K562 (cell line): ENCODE measurements at regions not wholly inside any gene's neighbourhood (a gene's known extent, or its start where the extent isn't known, plus 50 kb on each side); places are given as distances from the start of the nearest gene placed in this dataset.

ENCODE experiments used
- ATAC-seq: fragments of 200-7000 bp; cut with Tn5 transposase; 3 replicates; pipeline ENCODE4 v1.9.1; 2020; ENCODE audit warnings: moderate library complexity
- BruUV-seq: library from RNA; stranded (reverse); fragments of 400-500 nt; replicated peaks from 2 replicates; lab custom pipeline; 2021; lab: Mats Ljungman, UMichigan
- CTCF ChIA-PET: fragments of 300-600 bp; formaldehyde crosslinking; extraction: SDS; loops from one replicate; lab custom pipeline; 2021; ENCODE audit warnings: low intra/inter-chr PET ratio; lab: Yijun Ruan, JAX
- POLR2A ChIA-PET: fragments of 300-600, 350-650 bp; sonication (Branson Sonifier 250); formaldehyde crosslinking; extraction: SDS; loops from one replicate; lab custom pipeline; 2021; ENCODE audit warnings: antibody characterized with exemption, inconsistent platforms; lab: Yijun Ruan, JAX
- DNase-seq, 4 experiments: peaks; one replicate each; pipeline versions ENCODE4 v3.0.0 to v3.0.0-alpha.2; 2011 to 2018; ENCODE audit warnings: low spot score in 3 of 4, mixed read lengths in 3 of 4; ENCODE audit errors: extremely low read depth in 1 of 4
- FAIRE-seq: peaks from 2 replicates; lab custom pipeline; 2011; peaks lifted over from hg19 to GRCh38; lab: Jason Lieb, UNC
- H2AFZ ChIP-seq: 2 replicates; pipeline ENCODE4 v1.6.0; 2011; ENCODE audit warnings: low read depth, low read length, control low read depth, inconsistent platforms
- H3K27ac ChIP-seq: fragments of 200-600 bp; 3 replicates; pipeline ENCODE4 v1.8.0; 2011; ENCODE audit warnings: low read depth, mild to moderate bottlenecking, control low read depth, inconsistent platforms, low read length, moderate library complexity, mixed read lengths; ENCODE audit errors: extremely low read depth
- H3K27me3 ChIP-seq, 2 experiments: fragments of 300-600 bp in 1 of 2; 2 replicates in 1 of 2; 3 replicates in 1 of 2; pipeline versions ENCODE4 v1.6.0 to v1.8.0; 2011; ENCODE audit warnings: inconsistent platforms in 2 of 2, low read length in 2 of 2, mild to moderate bottlenecking in 1 of 2, mixed read lengths in 1 of 2, moderate library complexity in 1 of 2; ENCODE audit not compliant: control insufficient read depth in 2 of 2, insufficient read depth in 2 of 2
- H3K36me3 ChIP-seq: fragments of 300-600 bp; 3 replicates; pipeline ENCODE4 v1.8.0; 2011; ENCODE audit warnings: mild to moderate bottlenecking, low read length, inconsistent platforms; ENCODE audit not compliant: control insufficient read depth, insufficient read depth
- H3K4me1 ChIP-seq, 2 experiments: fragments of 200-600 bp in 1 of 2; replicated peaks in 1 of 2; 2 replicates in 1 of 2; 3 replicates in 1 of 2; pipeline versions ENCODE4 v1.5.1 to v1.8.0; 2011; ENCODE audit warnings: inconsistent platforms in 2 of 2, low read length in 2 of 2, mild to moderate bottlenecking in 1 of 2, mixed read lengths in 1 of 2, moderate library complexity in 1 of 2; ENCODE audit not compliant: control insufficient read depth in 2 of 2, insufficient read depth in 2 of 2
- H3K4me2 ChIP-seq: 2 replicates; pipeline ENCODE4 v1.6.1; 2011; ENCODE audit warnings: low read length, control low read depth, inconsistent platforms, mixed read lengths; ENCODE audit not compliant: insufficient read depth
- H3K4me3 ChIP-seq: fragments of 200-600 bp; sonication (generic), shearing (Covaris generic); 2 replicates; pipeline ENCODE4 v1.5.1; 2016; ENCODE audit warnings: control low read depth, inconsistent platforms
- H3K79me2 ChIP-seq: fragments of 200-600 bp; 3 replicates; pipeline ENCODE4 v1.8.0; 2011; ENCODE audit warnings: low read length, inconsistent platforms; ENCODE audit not compliant: control insufficient read depth, insufficient read depth
- H3K9ac ChIP-seq, 2 experiments: 2 replicates each; pipeline versions ENCODE4 v1.6.0 to v1.6.1; 2011; ENCODE audit warnings: low read depth in 2 of 2, low read length in 2 of 2, control low read depth in 1 of 2, inconsistent platforms in 1 of 2, mild to moderate bottlenecking in 1 of 2, mixed read lengths in 1 of 2; ENCODE audit not compliant: insufficient read depth in 1 of 2
- H3K9me1 ChIP-seq: one replicate; pipeline ENCODE4 v1.6.0; 2011; ENCODE audit warnings: inconsistent platforms, mild to moderate bottlenecking, low read length, moderate library complexity; ENCODE audit not compliant: control insufficient read depth, insufficient read depth
- H3K9me3 ChIP-seq: replicated peaks from 2 replicates; pipeline ENCODE4 v1.5.1; 2011; ENCODE audit warnings: low read depth, low read length, inconsistent platforms; ENCODE audit not compliant: control insufficient read depth, insufficient read depth
- H4K20me1 ChIP-seq: replicated peaks from 2 replicates; pipeline ENCODE4 v1.6.1; 2011; ENCODE audit warnings: low read length, inconsistent platforms, mixed read lengths; ENCODE audit not compliant: control insufficient read depth, insufficient read depth
- ARID2 ChIP-seq: fragments of 450-650 bp; IDR thresholded peaks from 2 replicates; pipeline ENCODE4 v1.6.1; 2017; ENCODE audit warnings: antibody characterized with exemption, mild to moderate bottlenecking
- FOSL1 ChIP-seq: fragments of 200-800 bp; sonication (Bioruptor generic); conservative IDR thresholded peaks from 2 replicates; pipeline ENCODE4 v1.6.1; 2016; ENCODE audit warnings: missing genetic modification characterization, missing compliant biosample characterization
- JUND ChIP-seq, 2 experiments: IDR thresholded peaks; 2 replicates in 1 of 2; 3 replicates in 1 of 2; pipeline ENCODE4 v1.6.1; 2011; ENCODE audit warnings: borderline replicate concordance in 2 of 2, low read depth in 2 of 2, low read length in 2 of 2, improper control_type of control experiment in 1 of 2, missing biosample characterization in 1 of 2, missing genetic modification characterization in 1 of 2, missing genetic modification reagents in 1 of 2
- WGBS: fragments of 100-300 bp; shearing (Covaris generic); methylation state at CpG from one replicate; pipeline ENCODE4 v1.1.6; 2016; ENCODE audit warnings: low coverage, mixed read lengths; ENCODE audit not compliant: insufficient coverage; ENCODE audit errors: missing lambda C conversion rate; 5-methylcytosine and 5-hydroxymethylcytosine counted together
- in situ Hi-C: fragments of 300-500 bp; cut with MboI; formaldehyde crosslinking; loops from 4 replicates; pipeline ENCODE4 v1.15.0; 2018; ENCODE audit warnings: inconsistent platforms, mixed read lengths
- intact Hi-C: fragments of 100-400 bp; cut with micrococcal nuclease; formaldehyde crosslinking; loops from 2 replicates; pipeline ENCODE4 v1.14.2; 2022
- TF ChIP-seq, protein P1 (sequence below), 2 experiments: fragments of 450-650 bp in 1 of 2; sonication (generic) in 1 of 2; formaldehyde crosslinking in 1 of 2; IDR thresholded peaks in 1 of 2; conservative IDR thresholded peaks in 1 of 2; 2 replicates each; pipeline versions ENCODE4 v1.6.1 to v1.8.1; 2016 to 2023; ENCODE audit warnings: mild to moderate bottlenecking in 2 of 2, moderate library complexity in 2 of 2, inconsistent platforms in 1 of 2, missing genetic modification reagents in 1 of 2
- TF ChIP-seq, protein P2 (sequence below): fragments of 450-650 bp; IDR thresholded peaks from 2 replicates; pipeline ENCODE4 v1.6.1; 2018; ENCODE audit not compliant: partially characterized antibody

DNA sequence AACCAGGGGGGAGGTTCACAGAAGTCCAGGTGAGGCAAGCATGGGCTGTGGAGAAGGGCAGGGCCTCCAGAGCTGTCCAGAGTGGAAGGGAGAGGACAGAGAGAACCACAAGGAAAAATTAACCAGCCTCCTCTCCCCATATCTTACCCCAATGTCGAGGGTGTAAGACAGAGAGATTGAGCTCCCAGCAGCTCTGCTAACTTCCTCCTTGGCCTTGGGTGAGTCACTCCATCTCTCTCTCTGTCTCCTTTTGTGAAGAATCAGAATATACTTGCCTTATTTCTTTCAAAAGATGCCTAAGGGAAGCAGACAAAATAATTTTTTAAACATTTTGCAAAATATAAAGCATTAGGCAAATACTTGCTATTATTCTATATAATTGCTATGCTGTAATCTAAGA lies 58.3 kb upstream of the IYD start:
- Histone ChIP-seq H3K27me3 (no peaks in the 10 kb centered on the region), H4K20me1 (no peaks in the 10 kb centered on the region), H3K9me3 (no peaks in the 10 kb centered on the region), H3K4me2 (no peak overlapping the region), H3K4me1 (peaks cover 3 to 5% of the 10 kb centered on the region in 2 experiments; a peak in 3 of 5 replicates), H3K9ac (no peak overlapping the region), H3K9me1 (no peaks in the 10 kb centered on the region), H3K36me3 (no peaks in the 10 kb centered on the region), H3K4me3 (no peak overlapping the region), H2AFZ (no peak overlapping the region), H3K27ac (no peak overlapping the region), H3K79me2 (no peaks in the 10 kb centered on the region)
- ChIA-PET POLR2A (interaction anchor here (0.5 to 1.7 kb wide), 7 partner anchors 9 to 812 kb away, joined by 3 to 9 read pairs (median 3); no protein-coding TSS in a partner anchor), CTCF (no interaction called here)
- DNase-seq (no peak), ATAC-seq (peak; percentile 35; the same call in 2 of the 3 replicates), FAIRE-seq (no peak)
- in situ Hi-C loops, result no loop called here
- intact Hi-C loops, result no loop called here
- 0% methylated on average over 1 of the region's 1 CpG for whole genome bisulfite sequencing
- no TSS peak for BruUV-seq
- TF ChIP-seq, protein P1, sequence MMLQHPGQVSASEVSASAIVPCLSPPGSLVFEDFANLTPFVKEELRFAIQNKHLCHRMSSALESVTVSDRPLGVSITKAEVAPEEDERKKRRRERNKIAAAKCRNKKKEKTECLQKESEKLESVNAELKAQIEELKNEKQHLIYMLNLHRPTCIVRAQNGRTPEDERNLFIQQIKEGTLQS (IDR thresholded peaks at IDR 0.05), result peak; percentile 33; the same call in 1 of the 2 replicates
- TF ChIP-seq, protein P1 (CRISPR knock-in tag; conservative IDR thresholded peaks at IDR 0.05), result no peak
- TF ChIP-seq, protein P2, sequence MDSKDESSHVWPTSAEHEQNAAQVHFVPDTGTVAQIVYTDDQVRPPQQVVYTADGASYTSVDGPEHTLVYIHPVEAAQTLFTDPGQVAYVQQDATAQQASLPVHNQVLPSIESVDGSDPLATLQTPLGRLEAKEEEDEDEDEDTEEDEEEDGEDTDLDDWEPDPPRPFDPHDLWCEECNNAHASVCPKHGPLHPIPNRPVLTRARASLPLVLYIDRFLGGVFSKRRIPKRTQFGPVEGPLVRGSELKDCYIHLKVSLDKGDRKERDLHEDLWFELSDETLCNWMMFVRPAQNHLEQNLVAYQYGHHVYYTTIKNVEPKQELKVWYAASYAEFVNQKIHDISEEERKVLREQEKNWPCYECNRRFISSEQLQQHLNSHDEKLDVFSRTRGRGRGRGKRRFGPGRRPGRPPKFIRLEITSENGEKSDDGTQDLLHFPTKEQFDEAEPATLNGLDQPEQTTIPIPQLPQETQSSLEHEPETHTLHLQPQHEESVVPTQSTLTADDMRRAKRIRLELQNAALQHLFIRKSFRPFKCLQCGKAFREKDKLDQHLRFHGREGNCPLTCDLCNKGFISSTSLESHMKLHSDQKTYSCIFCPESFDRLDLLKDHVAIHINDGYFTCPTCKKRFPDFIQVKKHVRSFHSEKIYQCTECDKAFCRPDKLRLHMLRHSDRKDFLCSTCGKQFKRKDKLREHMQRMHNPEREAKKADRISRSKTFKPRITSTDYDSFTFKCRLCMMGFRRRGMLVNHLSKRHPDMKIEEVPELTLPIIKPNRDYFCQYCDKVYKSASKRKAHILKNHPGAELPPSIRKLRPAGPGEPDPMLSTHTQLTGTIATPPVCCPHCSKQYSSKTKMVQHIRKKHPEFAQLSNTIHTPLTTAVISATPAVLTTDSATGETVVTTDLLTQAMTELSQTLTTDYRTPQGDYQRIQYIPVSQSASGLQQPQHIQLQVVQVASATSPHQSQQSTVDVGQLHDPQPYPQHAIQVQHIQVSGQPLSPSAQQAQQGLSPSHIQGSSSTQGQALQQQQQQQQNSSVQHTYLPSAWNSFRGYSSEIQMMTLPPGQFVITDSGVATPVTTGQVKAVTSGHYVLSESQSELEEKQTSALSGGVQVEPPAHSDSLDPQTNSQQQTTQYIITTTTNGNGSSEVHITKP, result peak; percentile 63
- TF ChIP-seq ARID2 (no peak), JUND (IDR thresholded peaks at IDR 0.05; ENCODE audit: borderline replicate concordance, low read depth, low read length) (peak; percentile 74; the same call in 1 of the 2 replicates), JUND (tag; IDR thresholded peaks at IDR 0.05; ENCODE audit: borderline replicate concordance, low read depth, low read length) (peak; percentile 50; the same call in 2 of the 3 replicates), FOSL1 (tag) (peak; percentile 79)
